Fibroblast of mammary gland (primary cell): ENCODE measurements at regions not wholly inside any gene's neighbourhood (a gene's known extent, or its start where the extent isn't known, plus 50 kb on each side); places are given as distances from the start of the nearest gene placed in this dataset.

ENCODE experiments used
- DNase-seq: peaks from one replicate; pipeline ENCODE4 v3.0.0-alpha.2; 2010; ENCODE audit warnings: low read depth
- H3K4me3 ChIP-seq: 2 replicates; pipeline ENCODE4 v1.5.1; 2011; ENCODE audit warnings: low read depth, mild to moderate bottlenecking, low read length, moderate library complexity; ENCODE audit not compliant: control insufficient read depth
- TF ChIP-seq, protein P1 (sequence below): conservative IDR thresholded peaks from 2 replicates; pipeline ENCODE4 v1.5.1; 2011; ENCODE audit warnings: low read depth, low read length, inconsistent platforms; ENCODE audit not compliant: control insufficient read depth, insufficient read depth

DNA sequence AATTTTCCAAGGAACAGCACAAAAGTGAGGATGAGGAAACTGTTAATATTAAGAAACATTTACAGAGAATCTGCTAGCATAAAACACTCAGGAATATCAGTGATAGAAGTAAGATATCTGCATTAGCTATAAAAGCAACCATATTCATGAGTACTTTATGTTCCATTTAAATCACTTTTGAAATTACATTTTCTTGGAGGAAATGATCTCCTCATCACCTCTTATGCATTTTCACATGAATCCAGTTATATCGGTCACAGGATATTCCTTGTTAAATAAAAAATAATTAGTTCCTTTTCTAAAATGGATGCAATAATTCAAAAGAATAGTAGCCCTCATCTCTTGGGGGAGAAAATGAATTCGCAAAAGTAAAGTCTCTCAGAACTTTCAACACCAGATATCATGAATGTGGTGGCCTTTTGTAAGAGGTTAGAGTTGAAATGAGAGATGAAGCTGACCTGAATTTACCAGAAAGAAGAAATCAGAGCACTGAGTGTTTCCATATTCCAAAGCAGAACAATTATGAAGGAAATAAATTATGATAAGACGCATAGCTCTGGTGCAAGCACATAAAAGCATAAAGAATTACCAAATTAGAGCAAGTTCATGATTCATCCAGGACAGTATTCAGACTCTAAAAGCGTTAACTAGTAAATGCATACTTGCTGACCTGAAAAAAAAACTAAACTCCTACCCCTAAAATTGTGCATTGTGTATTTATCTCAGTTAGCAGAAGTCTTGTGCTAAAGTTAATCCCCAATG is 321.9 kb upstream of the CCDC54 start:
- TF ChIP-seq, protein P1, sequence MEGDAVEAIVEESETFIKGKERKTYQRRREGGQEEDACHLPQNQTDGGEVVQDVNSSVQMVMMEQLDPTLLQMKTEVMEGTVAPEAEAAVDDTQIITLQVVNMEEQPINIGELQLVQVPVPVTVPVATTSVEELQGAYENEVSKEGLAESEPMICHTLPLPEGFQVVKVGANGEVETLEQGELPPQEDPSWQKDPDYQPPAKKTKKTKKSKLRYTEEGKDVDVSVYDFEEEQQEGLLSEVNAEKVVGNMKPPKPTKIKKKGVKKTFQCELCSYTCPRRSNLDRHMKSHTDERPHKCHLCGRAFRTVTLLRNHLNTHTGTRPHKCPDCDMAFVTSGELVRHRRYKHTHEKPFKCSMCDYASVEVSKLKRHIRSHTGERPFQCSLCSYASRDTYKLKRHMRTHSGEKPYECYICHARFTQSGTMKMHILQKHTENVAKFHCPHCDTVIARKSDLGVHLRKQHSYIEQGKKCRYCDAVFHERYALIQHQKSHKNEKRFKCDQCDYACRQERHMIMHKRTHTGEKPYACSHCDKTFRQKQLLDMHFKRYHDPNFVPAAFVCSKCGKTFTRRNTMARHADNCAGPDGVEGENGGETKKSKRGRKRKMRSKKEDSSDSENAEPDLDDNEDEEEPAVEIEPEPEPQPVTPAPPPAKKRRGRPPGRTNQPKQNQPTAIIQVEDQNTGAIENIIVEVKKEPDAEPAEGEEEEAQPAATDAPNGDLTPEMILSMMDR, result no peak
- no peak for DNase-seq
- H3K4me3 ChIP-seq, result no peak overlapping the region

DNA sequence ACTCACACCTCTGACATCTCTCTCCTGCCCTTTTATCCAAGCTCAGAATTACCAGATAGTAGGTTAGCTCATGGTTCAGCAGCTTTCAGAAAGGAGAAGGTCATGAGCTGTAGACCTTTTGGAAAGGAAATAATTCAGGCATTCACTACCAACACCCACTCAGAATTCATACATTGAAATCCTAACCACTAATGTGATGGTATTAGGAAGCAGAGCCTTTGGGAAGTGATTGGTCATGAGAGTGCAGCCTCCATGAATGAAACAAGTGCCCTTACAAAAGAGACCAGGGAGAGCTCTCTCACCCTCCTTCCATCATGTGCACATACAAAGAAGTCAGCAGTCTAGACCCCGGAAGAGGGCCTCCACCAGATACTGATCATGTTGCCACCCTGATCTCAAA is 315.8 kb upstream of the CCDC54 start:
- peak; percentile 4 for DNase-seq
- TF ChIP-seq, protein P1, result no peak
- H3K4me3 ChIP-seq, result no peak overlapping the region

DNA sequence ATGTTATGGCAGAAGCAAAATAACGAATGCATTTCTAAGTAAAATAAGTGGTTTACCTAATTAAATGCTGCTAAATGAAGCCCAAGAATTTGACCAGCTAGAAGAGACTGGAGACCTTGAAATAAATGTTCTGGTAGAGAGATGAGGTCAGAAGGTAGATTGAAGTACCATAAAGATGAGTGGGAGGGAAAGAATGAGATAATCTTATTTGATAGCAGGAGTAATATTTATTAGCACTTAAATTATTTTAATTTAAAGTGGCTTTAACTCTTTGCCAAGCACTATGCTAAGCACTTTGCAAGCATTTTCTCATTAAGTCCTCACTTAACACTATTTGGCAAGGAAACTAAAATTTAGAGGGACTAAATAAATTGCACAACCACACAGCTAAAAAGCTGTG is 314.9 kb upstream of the CCDC54 start:
- DNase-seq, result no peak
- no peak overlapping the region for H3K4me3 ChIP-seq
- TF ChIP-seq, protein P1, result no peak

DNA sequence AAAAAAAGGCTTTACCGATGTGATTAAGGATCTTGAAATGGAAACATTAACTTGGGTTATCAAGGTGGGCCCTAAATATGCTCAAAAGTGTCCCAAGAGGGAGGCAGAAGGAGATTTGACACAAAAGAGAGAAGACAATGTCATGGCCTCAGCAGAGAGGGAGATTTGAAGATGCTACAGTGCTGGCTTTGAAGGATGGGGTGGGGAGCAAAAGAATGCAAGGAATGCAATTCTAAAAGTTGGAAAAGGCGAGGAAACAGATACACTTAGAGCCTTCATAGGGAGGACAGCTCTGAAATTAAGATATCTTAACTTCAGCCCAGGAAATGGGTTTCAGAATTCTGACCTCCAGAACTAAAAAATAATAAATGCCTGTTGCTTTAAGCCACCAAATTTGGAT is 314.5 kb upstream of the CCDC54 start:
- TF ChIP-seq, protein P1, result no peak
- DNase-seq, result no peak
- no peak overlapping the region for H3K4me3 ChIP-seq

DNA sequence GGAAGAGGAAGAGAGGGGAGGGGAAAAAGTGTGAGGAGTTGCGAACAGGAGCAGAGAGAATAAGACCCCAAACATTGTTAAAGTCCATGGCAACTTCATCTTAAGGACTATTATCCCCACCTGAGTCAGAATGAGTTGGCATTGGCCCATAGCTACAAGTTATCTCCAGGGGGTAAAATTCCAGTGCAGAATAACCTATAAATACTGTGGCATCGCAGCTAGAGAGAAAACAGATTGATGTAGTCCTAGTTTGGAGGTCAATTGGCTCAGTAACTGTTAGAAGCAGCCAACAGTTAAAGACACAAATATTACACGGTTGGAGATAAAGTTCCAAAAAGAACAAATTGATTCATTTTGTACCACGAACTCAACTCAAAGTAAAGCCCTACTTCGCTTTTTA is 313.9 kb upstream of the CCDC54 start:
- no peak overlapping the region for H3K4me3 ChIP-seq
- peak; percentile 38 for DNase-seq
- TF ChIP-seq, protein P1, result no peak

DNA sequence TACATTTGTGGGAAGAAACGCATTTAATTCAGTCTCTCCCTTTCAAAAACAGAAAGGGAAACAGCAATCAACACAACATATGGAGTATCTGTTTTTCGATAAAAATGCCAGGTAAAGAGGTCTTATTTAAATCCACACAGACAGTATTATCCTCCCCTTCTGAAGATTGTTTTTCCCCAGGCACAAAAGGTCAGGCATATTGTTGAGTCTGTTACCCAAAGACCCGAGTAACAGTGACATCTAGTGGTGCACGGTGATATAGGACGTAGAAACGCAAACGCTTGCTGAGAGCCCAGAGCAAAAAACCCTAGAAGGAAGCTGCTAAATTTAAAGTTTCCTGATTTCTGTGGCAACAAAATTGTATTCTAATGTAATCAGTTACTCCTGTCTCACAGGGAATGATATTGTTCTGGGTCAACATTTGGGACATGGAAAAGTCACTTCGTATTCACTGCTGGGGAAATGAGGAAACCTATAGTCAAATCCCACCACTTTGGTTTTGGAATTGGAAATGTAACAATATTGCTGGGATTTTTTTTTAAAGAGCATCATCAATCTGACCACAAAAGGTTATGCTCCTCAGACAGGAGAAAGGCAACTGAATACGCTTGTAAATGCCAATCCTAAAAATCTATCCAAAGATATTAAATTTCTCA is 312.7 kb upstream of the CCDC54 start:
- H3K4me3 ChIP-seq, result no peak overlapping the region
- DNase-seq, result peak; percentile 85
- TF ChIP-seq, protein P1, result peak; percentile 93
